ENCODE measurements at regions not wholly inside any gene's neighbourhood (a gene's known extent, or its start where the extent isn't known, plus 50 kb on each side); places are given as distances from the start of the nearest gene placed in this dataset.

- FAIRE-seq = no peak
- 25% methylated on average over 3 of the region's 3 CpGs for WGBS (ENCODE audit: missing lambda C conversion rate)
- TF ChIP-seq POLR2AphosphoS2 (conservative IDR thresholded peaks at IDR 0.05; ENCODE audit: low read length) (no peak), MAFK (IDR thresholded peaks at IDR 0.05; ENCODE audit: partially characterized antibody) (peak; percentile 66), RFX5 (IDR thresholded peaks at IDR 0.05) (no peak), CHD4 (IDR thresholded peaks at IDR 0.05; ENCODE audit: borderline replicate concordance) (no peak), CBX2 (IDR thresholded peaks at IDR 0.05; ENCODE audit: borderline replicate concordance, low read depth) (no peak), EHF (CRISPR knock-in tag; IDR thresholded peaks at IDR 0.05) (no peak), FOSL2 (IDR thresholded peaks at IDR 0.05) (no peak), FOSL2 (CRISPR knock-in tag; IDR thresholded peaks at IDR 0.05) (no peak)
- H3K4me1 ChIP-seq = no peaks in the 10 kb centered on the region
- H3K4me2 ChIP-seq = no peak overlapping the region
- DNase-seq (ENCODE audit: low read depth in 1 of 2, low spot score in 1 of 2) = no peak
- CTCF ChIA-PET = no interaction called here
- POLR2A ChIA-PET = no interaction called here
- ATAC-seq = no peak
- no peak overlapping the region for H3K4me3 ChIP-seq
- no peaks in the 10 kb centered on the region for H3K9me3 ChIP-seq
- no peak overlapping the region for H3K27ac ChIP-seq
These were observed 268.7 kb upstream of the AGTR1 start for GRCh38 chr3:148428862-148429605.

- WGBS (ENCODE audit: missing lambda C conversion rate) = 41% methylated on average over 2 of the region's 2 CpGs
- POLR2A ChIA-PET = no interaction called here
These were observed 264.0 kb upstream of the AGTR1 start for GRCh38 chr3:148433665-148434064.

More at GRCh38 chr3:148433665-148434064, 264.0 kb upstream of the AGTR1 start:
- ATAC-seq (no peak), FAIRE-seq (no peak), DNase-seq (ENCODE audit: low read depth in 1 of 2, low spot score in 1 of 2) (no peak)
- TF ChIP-seq HOXA7 (CRISPR knock-in tag; IDR thresholded peaks at IDR 0.05) (no peak), NFE2L2 (conservative IDR thresholded peaks at IDR 0.05; ENCODE audit: low read length) (no peak), ZC3H11A (IDR thresholded peaks at IDR 0.05) (no peak), HOXB13 (CRISPR knock-in tag; IDR thresholded peaks at IDR 0.05; ENCODE audit: low read depth) (no peak), PHF8 (IDR thresholded peaks at IDR 0.05; ENCODE audit: borderline replicate concordance, low read depth) (no peak), ATOH8 (CRISPR knock-in tag; IDR thresholded peaks at IDR 0.05; ENCODE audit: low read depth) (no peak), RNF2 (IDR thresholded peaks at IDR 0.05; ENCODE audit: borderline replicate concordance, low read depth) (no peak), JUN (IDR thresholded peaks at IDR 0.05) (no peak), REST (IDR thresholded peaks at IDR 0.05) (no peak), MYC (IDR thresholded peaks at IDR 0.05; ENCODE audit: borderline replicate concordance, low read length) (no peak), ELK1 (IDR thresholded peaks at IDR 0.05; ENCODE audit: low read depth, low read length) (no peak)
- CTCF ChIA-PET = interaction anchor here (0.6 kb wide), 1 partner anchor 56 kb away, joined by 3 read pairs; no protein-coding TSS in a partner anchor
- Histone ChIP-seq H3K27ac (no peak overlapping the region), H3K9me3 (no peaks in the 10 kb centered on the region), H3K4me1 (no peaks in the 10 kb centered on the region), H3K4me2 (no peak overlapping the region), H3K4me3 (no peak overlapping the region)
